HCT116 (cell line): ENCODE measurements at regions not wholly inside any gene's neighbourhood (a gene's known extent, or its start where the extent isn't known, plus 50 kb on each side); places are given as distances from the start of the nearest gene placed in this dataset.

Experiments used
- ATAC-seq: fragments of 200-7000 bp; cut with Tn5 transposase; 2 replicates; pipeline ENCODE4 v1.9.1; 2020; ENCODE audit warnings: mild to moderate bottlenecking, moderate library complexity
- BruUV-seq: library from RNA; stranded (reverse); fragments of 400-500 nt; replicated peaks from 2 replicates; lab custom pipeline; 2021; lab: Mats Ljungman, UMichigan
- CTCF ChIA-PET: fragments of 300-600 bp; sonication (Branson Sonifier 250); formaldehyde crosslinking; loops from one replicate; lab custom pipeline; 2021; ENCODE audit warnings: antibody characterized with exemption; lab: Charles Lee
- POLR2A ChIA-PET: fragments of 300-600, 350-600 bp; sonication (Branson Sonifier 250); formaldehyde crosslinking; loops from one replicate; lab custom pipeline; 2021; ENCODE audit warnings: antibody characterized with exemption; lab: Charles Lee
- RAD21 ChIA-PET, 2 experiments: fragments of 300-600 bp; sonication (Branson Sonifier 250); formaldehyde crosslinking; loops; one replicate each; lab custom pipeline; 2023; ENCODE audit warnings: low total read pairs in 2 of 2; ENCODE audit not compliant: uncharacterized antibody in 2 of 2, unreplicated experiment in 2 of 2, low non-redundant PET in 1 of 2; lab: Charles Lee
- DNase-seq: peaks from one replicate; pipeline ENCODE4 v3.0.0-alpha.2; 2010; ENCODE audit warnings: low read depth, low spot score
- H2AFZ ChIP-seq: fragments of 200-600 bp; shearing (Covaris generic), sonication (generic); 2 replicates; pipeline ENCODE4 v1.6.1; 2017; ENCODE audit warnings: low read depth, mixed run types, mixed read lengths, antibody characterized with exemption, low read length; ENCODE audit not compliant: poor library complexity, severe bottlenecking
- H3K27ac ChIP-seq: 2 replicates; pipeline ENCODE4 v1.5.1; 2012; ENCODE audit warnings: low read depth, low read length
- H3K27me3 ChIP-seq: fragments of 200-600 bp; sonication (generic); 2 replicates; pipeline ENCODE4 v1.6.1; 2016; ENCODE audit warnings: mixed run types, low read length, mixed read lengths; ENCODE audit not compliant: insufficient read depth
- H3K36me3 ChIP-seq, 2 experiments: fragments of 200-500 bp in 1 of 2; fragments of 200-600 bp in 1 of 2; sonication (Bioruptor generic) in 1 of 2; sonication (generic) in 1 of 2; 2 replicates each; pipeline versions ENCODE4 v1.5.1 to v1.6.1; 2014 to 2016; ENCODE audit warnings: low read length in 2 of 2, inconsistent platforms in 1 of 2, mixed read lengths in 1 of 2, mixed run types in 1 of 2; ENCODE audit not compliant: insufficient read depth in 2 of 2, control insufficient read depth in 1 of 2
- H3K4me1 ChIP-seq, 2 experiments: fragments of 200-600 bp in 1 of 2; sonication (generic) in 1 of 2; 2 replicates each; pipeline versions ENCODE4 v1.5.1 to v1.6.1; 2012 to 2017; ENCODE audit warnings: low read length in 2 of 2, inconsistent platforms in 1 of 2, mild to moderate bottlenecking in 1 of 2, mixed read lengths in 1 of 2, mixed run types in 1 of 2, moderate library complexity in 1 of 2; ENCODE audit not compliant: insufficient read depth in 2 of 2, control insufficient read depth in 1 of 2
- H3K4me2 ChIP-seq: fragments of 200-600 bp; sonication (generic); 2 replicates; pipeline ENCODE4 v1.6.1; 2017; ENCODE audit warnings: mixed run types, low read length, mixed read lengths
- H3K4me3 ChIP-seq, 2 experiments: fragments of 200-600 bp in 1 of 2; sonication (generic) in 1 of 2; replicated peaks in 1 of 2; 2 replicates each; pipeline ENCODE4 v1.5.1; 2011 to 2016; ENCODE audit warnings: low read length in 2 of 2, control low read depth in 1 of 2, low read depth in 1 of 2, mild to moderate bottlenecking in 1 of 2, mixed read lengths in 1 of 2, mixed run types in 1 of 2
- H3K79me2 ChIP-seq: fragments of 200-600 bp; sonication (generic); 2 replicates; pipeline ENCODE4 v1.6.1; 2017; ENCODE audit warnings: mild to moderate bottlenecking, mixed run types, low read length, moderate library complexity, mixed read lengths; ENCODE audit not compliant: insufficient read depth
- H3K9ac ChIP-seq: fragments of 200-600 bp; sonication (generic); 2 replicates; pipeline ENCODE4 v1.6.1; 2016; ENCODE audit warnings: low read length, mixed read lengths
- H3K9me2 ChIP-seq: fragments of 200-600 bp; sonication (generic), shearing (Covaris generic); 2 replicates; pipeline ENCODE4 v1.6.1; 2017; ENCODE audit warnings: mixed run types, mild to moderate bottlenecking, moderate library complexity; ENCODE audit not compliant: insufficient read depth
- H3K9me3 ChIP-seq, 2 experiments: fragments of 200-500 bp in 1 of 2; fragments of 200-600 bp in 1 of 2; sonication (Bioruptor generic) in 1 of 2; sonication (generic) in 1 of 2; 2 replicates each; pipeline ENCODE4 v1.6.1; 2014 to 2017; ENCODE audit warnings: low read length in 2 of 2, mixed read lengths in 2 of 2, inconsistent platforms in 1 of 2, low read depth in 1 of 2, mild to moderate bottlenecking in 1 of 2, mixed run types in 1 of 2, moderate library complexity in 1 of 2; ENCODE audit not compliant: control insufficient read depth in 1 of 2, insufficient read depth in 1 of 2
- H4K20me1 ChIP-seq: fragments of 200-600 bp; sonication (generic), shearing (Covaris generic); 2 replicates; pipeline ENCODE4 v1.6.1; 2017; ENCODE audit warnings: mixed run types, mild to moderate bottlenecking, moderate library complexity; ENCODE audit not compliant: insufficient read depth
- ELF1 ChIP-seq: IDR thresholded peaks from 2 replicates; pipeline ENCODE4 v1.6.1; 2012; ENCODE audit warnings: low read depth, borderline replicate concordance
- EZH2 ChIP-seq: fragments of 200-600 bp; sonication (generic); IDR thresholded peaks from 2 replicates; pipeline ENCODE4 v1.6.1; 2017; ENCODE audit warnings: antibody characterized with exemption, mixed run types
- EZH2phosphoT487 ChIP-seq: fragments of 200-600 bp; IDR thresholded peaks from 2 replicates; pipeline ENCODE4 v1.6.1; 2018; ENCODE audit warnings: antibody characterized with exemption, borderline replicate concordance
- JUND ChIP-seq: IDR thresholded peaks from 2 replicates; pipeline ENCODE4 v1.6.1; 2012
- POLR2A ChIP-seq: IDR thresholded peaks from 2 replicates; pipeline ENCODE4 v1.7.0; 2011; ENCODE audit warnings: borderline replicate concordance; ENCODE audit not compliant: insufficient read depth, insufficient read length; ENCODE audit errors: extremely low read depth
- POLR2AphosphoS5 ChIP-seq: IDR thresholded peaks from 2 replicates; pipeline ENCODE4 v1.6.1; 2011; ENCODE audit warnings: mild to moderate bottlenecking, low read depth, low read length, moderate library complexity
- RAD21 ChIP-seq: IDR thresholded peaks from 2 replicates; pipeline ENCODE4 v1.6.1; 2012; ENCODE audit warnings: low read depth, mild to moderate bottlenecking
- REST ChIP-seq: IDR thresholded peaks from 2 replicates; pipeline ENCODE4 v1.6.1; 2012; ENCODE audit warnings: low read depth
- SIN3A ChIP-seq: IDR thresholded peaks from 2 replicates; pipeline ENCODE4 v1.6.1; 2012; ENCODE audit warnings: low read depth
- SRF ChIP-seq: IDR thresholded peaks from 2 replicates; pipeline ENCODE4 v1.6.1; 2012; ENCODE audit warnings: low read depth
- TCF7L2 ChIP-seq: IDR thresholded peaks from 2 replicates; pipeline ENCODE4 v1.7.0; 2011; ENCODE audit warnings: borderline replicate concordance, inconsistent platforms; ENCODE audit not compliant: insufficient read depth, insufficient read length; ENCODE audit errors: extremely low read depth
- ZFX ChIP-seq: fragments of 450-650 bp; IDR thresholded peaks from 2 replicates; pipeline ENCODE4 v1.6.1; 2017
- ZNF274 ChIP-seq: fragments of 200-500 bp; sonication (Bioruptor generic); IDR thresholded peaks from 2 replicates; pipeline ENCODE4 v1.6.1; 2014; ENCODE audit warnings: mild to moderate bottlenecking, low read depth, low read length, inconsistent platforms
- intact Hi-C: fragments of 100-400 bp; cut with micrococcal nuclease; formaldehyde crosslinking; loops from 2 replicates; pipeline ENCODE4 v1.10.0; 2022
- TF ChIP-seq, protein P1 (sequence below): IDR thresholded peaks from 2 replicates; pipeline ENCODE4 v1.6.1; 2012
- TF ChIP-seq, protein P2 (sequence below), 3 experiments: fragments of 200-600 bp in 1 of 3; sonication (generic) in 1 of 3; IDR thresholded peaks in 2 of 3; conservative IDR thresholded peaks in 1 of 3; 2 replicates each; pipeline ENCODE4 v1.5.1; 2012 to 2017; ENCODE audit warnings: low read depth in 2 of 3, low read length in 2 of 3, antibody characterized with exemption in 1 of 3, borderline replicate concordance in 1 of 3, control low read depth in 1 of 3, mild to moderate bottlenecking in 1 of 3, mixed read lengths in 1 of 3, mixed run types in 1 of 3, moderate library complexity in 1 of 3; ENCODE audit not compliant: insufficient read depth in 1 of 3

GRCh38 chr2:177098001-177098613, 114.5 kb upstream of the HNRNPA3 start:
- no peaks in the 10 kb centered on the region for H3K9me3 ChIP-seq
- H3K4me1 ChIP-seq, result no peaks in the 10 kb centered on the region
- no peaks in the 10 kb centered on the region for H3K27me3 ChIP-seq
- ATAC-seq, result no peak
- no TSS peak for BruUV-seq
- no peak for DNase-seq
- intact Hi-C loops, result no loop called here
- H3K27ac ChIP-seq, result no peak overlapping the region
- POLR2A ChIA-PET, result no interaction called here
- no peaks in the 10 kb centered on the region for H4K20me1 ChIP-seq
- H3K79me2 ChIP-seq, result no peaks in the 10 kb centered on the region
- H3K4me3 ChIP-seq, result no peak overlapping the region
- no peak overlapping the region for H2AFZ ChIP-seq
- no peak for TF ChIP-seq EZH2
- no peak for TF ChIP-seq TCF7L2
- no peak for TF ChIP-seq POLR2A
- no peaks in the 10 kb centered on the region for H3K36me3 ChIP-seq
- no peaks in the 10 kb centered on the region for H3K9me2 ChIP-seq
- no peak overlapping the region for H3K9ac ChIP-seq
- H3K4me2 ChIP-seq, result no peak overlapping the region
- RAD21 ChIA-PET, result no interaction called here
- CTCF ChIA-PET, result no interaction called here

DNA sequence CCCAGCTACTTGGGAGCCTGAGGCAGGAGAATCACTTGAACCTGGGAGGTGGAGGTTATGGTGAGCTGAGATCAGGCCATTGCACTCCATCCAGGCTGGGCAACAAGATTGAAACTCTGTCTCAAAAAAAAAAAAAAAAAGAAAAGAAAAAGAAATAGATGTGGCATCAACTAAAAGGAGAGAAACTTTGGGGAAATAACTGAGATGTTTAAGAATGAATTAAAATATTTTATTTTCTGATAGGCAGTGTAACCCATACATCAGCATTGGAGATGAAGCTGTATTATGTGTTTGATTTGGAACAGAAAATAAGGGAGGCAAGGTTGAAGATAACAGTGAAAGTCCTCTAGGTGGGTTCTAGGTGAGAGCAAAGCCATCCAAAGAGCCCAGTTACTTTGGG, 110.7 kb upstream of the HNRNPA3 start:
- H3K79me2 ChIP-seq, result no peaks in the 10 kb centered on the region
- ATAC-seq, result no peak
- H2AFZ ChIP-seq, result no peak overlapping the region
- H4K20me1 ChIP-seq, result no peaks in the 10 kb centered on the region
- H3K4me3 ChIP-seq, result no peak overlapping the region
- DNase-seq, result no peak
- no peaks in the 10 kb centered on the region for H3K9me2 ChIP-seq
- no peaks in the 10 kb centered on the region for H3K4me1 ChIP-seq
- H3K36me3 ChIP-seq, result no peaks in the 10 kb centered on the region
- BruUV-seq, result no TSS peak
- H3K9me3 ChIP-seq, result no peaks in the 10 kb centered on the region
- no peak overlapping the region for H3K4me2 ChIP-seq
- H3K27me3 ChIP-seq, result no peaks in the 10 kb centered on the region
- ChIA-PET CTCF (no interaction called here), RAD21 (no interaction called here), POLR2A (no interaction called here)
- no peak overlapping the region for H3K27ac ChIP-seq
- H3K9ac ChIP-seq, result no peak overlapping the region
- intact Hi-C loops, result no loop called here
- TF ChIP-seq, protein P1, sequence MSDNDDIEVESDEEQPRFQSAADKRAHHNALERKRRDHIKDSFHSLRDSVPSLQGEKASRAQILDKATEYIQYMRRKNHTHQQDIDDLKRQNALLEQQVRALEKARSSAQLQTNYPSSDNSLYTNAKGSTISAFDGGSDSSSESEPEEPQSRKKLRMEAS, result no peak
- TF ChIP-seq ELF1 (no peak), POLR2AphosphoS5 (no peak), SIN3A (no peak), REST (no peak), JUND (no peak), RAD21 (no peak), ZNF274 (no peak), SRF (no peak), POLR2A (no peak), EZH2 (no peak), EZH2phosphoT487 (no peak), TCF7L2 (no peak), ZFX (no peak)
- TF ChIP-seq, protein P2, sequence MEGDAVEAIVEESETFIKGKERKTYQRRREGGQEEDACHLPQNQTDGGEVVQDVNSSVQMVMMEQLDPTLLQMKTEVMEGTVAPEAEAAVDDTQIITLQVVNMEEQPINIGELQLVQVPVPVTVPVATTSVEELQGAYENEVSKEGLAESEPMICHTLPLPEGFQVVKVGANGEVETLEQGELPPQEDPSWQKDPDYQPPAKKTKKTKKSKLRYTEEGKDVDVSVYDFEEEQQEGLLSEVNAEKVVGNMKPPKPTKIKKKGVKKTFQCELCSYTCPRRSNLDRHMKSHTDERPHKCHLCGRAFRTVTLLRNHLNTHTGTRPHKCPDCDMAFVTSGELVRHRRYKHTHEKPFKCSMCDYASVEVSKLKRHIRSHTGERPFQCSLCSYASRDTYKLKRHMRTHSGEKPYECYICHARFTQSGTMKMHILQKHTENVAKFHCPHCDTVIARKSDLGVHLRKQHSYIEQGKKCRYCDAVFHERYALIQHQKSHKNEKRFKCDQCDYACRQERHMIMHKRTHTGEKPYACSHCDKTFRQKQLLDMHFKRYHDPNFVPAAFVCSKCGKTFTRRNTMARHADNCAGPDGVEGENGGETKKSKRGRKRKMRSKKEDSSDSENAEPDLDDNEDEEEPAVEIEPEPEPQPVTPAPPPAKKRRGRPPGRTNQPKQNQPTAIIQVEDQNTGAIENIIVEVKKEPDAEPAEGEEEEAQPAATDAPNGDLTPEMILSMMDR (IDR thresholded peaks at IDR 0.05 in 2 of 3, conservative IDR thresholded peaks at IDR 0.05 in 1 of 3; ENCODE audit: borderline replicate concordance in 1 of 3, insufficient read depth in 1 of 3, low read depth in 2 of 3, low read length in 2 of 3), result no peak
